Gastrocnemius medialis (tissue), 4 donors: ENCODE measurements at regions not wholly inside any gene's neighbourhood (a gene's known extent, or its start where the extent isn't known, plus 50 kb on each side); places are given as distances from the start of the nearest gene placed in this dataset.

Source experiments
- CTCF ChIP-seq, 5 experiments: fragments of 450-650 bp in 3 of 5; fragments of 200-600 bp in 2 of 5; sonication (generic) in 2 of 5; IDR thresholded peaks in 4 of 5; conservative IDR thresholded peaks in 1 of 5; 1 replicate in 4 of 5; 2 replicates in 1 of 5; pipeline ENCODE4 v1.5.1; 2016 to 2019; ENCODE audit warnings: antibody characterized with exemption in 5 of 5, mild to moderate bottlenecking in 3 of 5, moderate library complexity in 3 of 5
- POLR2A ChIP-seq, 2 donors: fragments of 450-650 bp; IDR thresholded peaks; one replicate each; pipeline ENCODE4 v1.6.1; 2017; ENCODE audit warnings: antibody characterized with exemption in 2 of 2, mild to moderate bottlenecking in 2 of 2, moderate library complexity in 2 of 2

- no peak for TF ChIP-seq CTCF (IDR thresholded peaks at IDR 0.05 in 4 of 5, conservative IDR thresholded peaks at IDR 0.05 in 1 of 5)
- no peak for TF ChIP-seq POLR2A (IDR thresholded peaks at IDR 0.05)
These were observed 150.0 kb downstream of the CDC5L start for GRCh38 chr6:44537306-44538049.
